NT2/D1 (cell line): ENCODE measurements at regions not wholly inside any gene's neighbourhood (a gene's known extent, or its start where the extent isn't known, plus 50 kb on each side); places are given as distances from the start of the nearest gene placed in this dataset.

Source experiments
- SUZ12 ChIP-seq: IDR thresholded peaks from 2 replicates; pipeline ENCODE4 v1.6.1; 2011; ENCODE audit not compliant: insufficient read length, insufficient read depth; ENCODE audit errors: extremely low read depth
- YY1 ChIP-seq: IDR thresholded peaks from 2 replicates; pipeline ENCODE4 v1.6.1; 2011; ENCODE audit not compliant: insufficient read length, insufficient read depth

DNA sequence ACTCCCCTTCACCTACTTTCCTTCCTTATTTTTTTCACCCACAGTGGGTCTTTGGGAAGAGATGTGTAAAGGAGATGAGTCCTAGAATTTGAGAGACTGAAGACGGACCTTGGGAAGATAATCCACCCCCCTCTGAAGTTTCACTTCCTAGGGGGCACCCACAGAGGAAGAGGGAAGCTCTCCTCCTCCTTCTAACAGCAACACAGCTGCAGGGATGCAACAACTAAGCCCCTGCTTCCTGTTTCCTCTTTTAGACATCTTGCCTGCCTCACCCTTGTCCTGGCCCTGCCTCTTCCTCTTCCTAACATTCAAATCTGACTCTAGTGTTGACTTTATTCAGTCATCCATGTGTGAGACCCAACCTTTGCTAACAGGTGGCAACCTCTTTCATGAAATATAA lies 424.6 kb downstream of the BUD13 start:
- TF ChIP-seq YY1 (no peak), SUZ12 (no peak)
